ENCODE measurements at regions not wholly inside any gene's neighbourhood (a gene's known extent, or its start where the extent isn't known, plus 50 kb on each side); places are given as distances from the start of the nearest gene placed in this dataset.

- no peaks in the 10 kb centered on the region for H3K36me3 ChIP-seq (replicated peaks in 1 of 2; ENCODE audit: control extremely low read depth in 1 of 2, control insufficient read depth in 1 of 2, extremely low read depth in 1 of 2, insufficient read depth in 2 of 2, low read length in 1 of 2)
- no peak overlapping the region for H3K9ac ChIP-seq (ENCODE audit: low read length)
- no peaks in the 10 kb centered on the region for H3K79me2 ChIP-seq (ENCODE audit: control insufficient read depth, insufficient read depth, low read length)
- no peak overlapping the region for H3K27ac ChIP-seq (ENCODE audit: low read length in 2 of 2)
- H3K4me3 Mint-ChIP-seq = no peak overlapping the region
- DNase-seq (no peak), ATAC-seq (ENCODE audit: low read depth) (no peak)
- no peak for TF ChIP-seq EZH2 (IDR thresholded peaks at IDR 0.05; ENCODE audit: borderline replicate concordance, insufficient read depth, low read depth, low read length, poor library complexity, severe bottlenecking)
- TF ChIP-seq CTCF (IDR thresholded peaks at IDR 0.05) = no peak
- H3K27me3 ChIP-seq (replicated peaks in 1 of 4; ENCODE audit: control extremely low read depth in 1 of 4, control insufficient read depth in 3 of 4, insufficient read depth in 4 of 4, low read length in 3 of 4) = peaks cover 0 to 3% (median 0%) of the 10 kb centered on the region in 4 experiments
- WGBS (ENCODE audit: insufficient coverage) = 93% methylated on average over 8 of the region's 11 CpGs
- H2AFZ ChIP-seq (ENCODE audit: insufficient read depth, low read depth, low read length, poor library complexity, severe bottlenecking) = no peak overlapping the region
- intact Hi-C loops (cut with micrococcal nuclease) = no loop called here
- H3K27ac Mint-ChIP-seq = no peak overlapping the region
- no peaks in the 10 kb centered on the region for H3K4me1 ChIP-seq (ENCODE audit: control insufficient read depth in 2 of 2, insufficient read depth in 2 of 2, low read length in 2 of 2)
- H3K4me2 ChIP-seq (replicated peaks; ENCODE audit: low read depth, low read length, poor library complexity, severe bottlenecking) = no peak overlapping the region
- H3K4me3 ChIP-seq (ENCODE audit: control extremely low read depth in 1 of 5, extremely low read depth in 1 of 5, insufficient read depth in 1 of 5, low read depth in 2 of 5, low read length in 4 of 5) = no peak overlapping the region
- no peaks in the 10 kb centered on the region for H4K20me1 ChIP-seq (ENCODE audit: control insufficient read depth, insufficient read depth, low read length, poor library complexity, severe bottlenecking)
- no peaks in the 10 kb centered on the region for H3K4me1 Mint-ChIP-seq
- POLR2A ChIA-PET = no interaction called here
- no peaks in the 10 kb centered on the region for H3K9me3 Mint-ChIP-seq (ENCODE audit: insufficient read depth)
- H3K27me3 Mint-ChIP-seq = peaks cover 5% of the 10 kb centered on the region
- no peaks in the 10 kb centered on the region for H3K9me3 ChIP-seq (ENCODE audit: control extremely low read depth in 1 of 3, control insufficient read depth in 2 of 3, insufficient read depth in 1 of 3, low read length in 2 of 3)
- CTCF ChIA-PET = no interaction called here
These were observed 195.4 kb upstream of the C2CD4B start for GRCh38 chr15:62360332-62361097.

DNA sequence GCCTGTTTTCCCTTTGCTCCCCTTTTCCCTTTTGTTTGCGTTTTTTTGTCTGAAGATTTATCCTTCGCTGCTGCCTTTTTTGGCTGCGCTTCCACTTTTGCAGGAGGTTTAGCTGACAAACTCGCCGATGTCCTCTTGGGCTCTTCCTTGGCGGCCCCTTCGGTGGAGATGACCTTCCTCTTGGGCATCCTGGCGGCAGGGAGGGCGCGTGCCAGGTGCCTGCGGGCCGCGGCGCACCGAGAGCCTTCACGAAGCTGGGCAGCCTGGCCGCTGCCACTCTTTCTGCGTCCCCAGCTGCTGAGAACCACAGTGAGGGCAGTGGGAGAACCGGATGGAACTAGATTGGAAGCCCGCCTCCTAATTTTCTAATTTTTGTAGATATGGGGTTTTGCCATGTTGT, 197.1 kb upstream of the C2CD4B start:
- no peak overlapping the region for H3K4me2 ChIP-seq (replicated peaks; ENCODE audit: low read depth, low read length, poor library complexity, severe bottlenecking)
- H3K79me2 ChIP-seq (ENCODE audit: control insufficient read depth, insufficient read depth, low read length) = no peaks in the 10 kb centered on the region
- ATAC-seq (ENCODE audit: low read depth) (no peak), DNase-seq (no peak)
- H3K9me3 Mint-ChIP-seq (ENCODE audit: insufficient read depth) = no peaks in the 10 kb centered on the region
- no peak overlapping the region for H3K27ac ChIP-seq (ENCODE audit: low read length in 2 of 2)
- H3K27ac Mint-ChIP-seq = no peak overlapping the region
- no peaks in the 10 kb centered on the region for H3K9me3 ChIP-seq (ENCODE audit: control extremely low read depth in 1 of 3, control insufficient read depth in 2 of 3, insufficient read depth in 1 of 3, low read length in 2 of 3)
- 92% methylated on average over 17 of the region's 20 CpGs for WGBS (ENCODE audit: insufficient coverage)
- POLR2A ChIA-PET = no interaction called here
- no peak overlapping the region for H3K4me3 Mint-ChIP-seq
- H2AFZ ChIP-seq (ENCODE audit: insufficient read depth, low read depth, low read length, poor library complexity, severe bottlenecking) = no peak overlapping the region
- peaks cover 13% of the 10 kb centered on the region for H3K27me3 Mint-ChIP-seq
- CTCF ChIA-PET = no interaction called here
- H3K36me3 ChIP-seq (replicated peaks in 1 of 2; ENCODE audit: control extremely low read depth in 1 of 2, control insufficient read depth in 1 of 2, extremely low read depth in 1 of 2, insufficient read depth in 2 of 2, low read length in 1 of 2) = no peaks in the 10 kb centered on the region
- H4K20me1 ChIP-seq (ENCODE audit: control insufficient read depth, insufficient read depth, low read length, poor library complexity, severe bottlenecking) = no peaks in the 10 kb centered on the region
- no peak overlapping the region for H3K4me3 ChIP-seq (ENCODE audit: control extremely low read depth in 1 of 5, extremely low read depth in 1 of 5, insufficient read depth in 1 of 5, low read depth in 2 of 5, low read length in 4 of 5)
- H3K4me1 Mint-ChIP-seq = no peaks in the 10 kb centered on the region
- H3K27me3 ChIP-seq (replicated peaks in 1 of 4; ENCODE audit: control extremely low read depth in 1 of 4, control insufficient read depth in 3 of 4, insufficient read depth in 4 of 4, low read length in 3 of 4) = peaks cover 0 to 3% (median 0%) of the 10 kb centered on the region in 4 experiments
- H3K4me1 ChIP-seq (ENCODE audit: control insufficient read depth in 2 of 2, insufficient read depth in 2 of 2, low read length in 2 of 2) = no peaks in the 10 kb centered on the region
- intact Hi-C loops (cut with micrococcal nuclease) = no loop called here
- TF ChIP-seq CTCF (IDR thresholded peaks at IDR 0.05) (no peak), EZH2 (IDR thresholded peaks at IDR 0.05; ENCODE audit: borderline replicate concordance, insufficient read depth, low read depth, low read length, poor library complexity, severe bottlenecking) (no peak)
- H3K9ac ChIP-seq (ENCODE audit: low read length) = no peak overlapping the region

Measured in B cell (primary cell).